Uterus (tissue), 2 donors: ENCODE measurements at regions not wholly inside any gene's neighbourhood (a gene's known extent, or its start where the extent isn't known, plus 50 kb on each side); places are given as distances from the start of the nearest gene placed in this dataset.

Source experiments
- POLR2A ChIP-seq, 2 donors: fragments of 450-650 bp; IDR thresholded peaks; one replicate each; pipeline ENCODE4 v1.6.1; 2016; ENCODE audit warnings: antibody characterized with exemption in 2 of 2, mild to moderate bottlenecking in 1 of 2, moderate library complexity in 1 of 2
- TF ChIP-seq, protein P1 (sequence below), 4 experiments: fragments of 200-600 bp in 2 of 4; fragments of 450-650 bp in 2 of 4; sonication (generic) in 2 of 4; IDR thresholded peaks; one replicate each; pipeline ENCODE4 v1.5.1; 2016 to 2019; ENCODE audit warnings: antibody characterized with exemption in 4 of 4, mild to moderate bottlenecking in 2 of 4, moderate library complexity in 1 of 4

GRCh38 chr10:57890691-57891090 lies 377.0 kb downstream of the IPMK start:
- TF ChIP-seq, protein P1, sequence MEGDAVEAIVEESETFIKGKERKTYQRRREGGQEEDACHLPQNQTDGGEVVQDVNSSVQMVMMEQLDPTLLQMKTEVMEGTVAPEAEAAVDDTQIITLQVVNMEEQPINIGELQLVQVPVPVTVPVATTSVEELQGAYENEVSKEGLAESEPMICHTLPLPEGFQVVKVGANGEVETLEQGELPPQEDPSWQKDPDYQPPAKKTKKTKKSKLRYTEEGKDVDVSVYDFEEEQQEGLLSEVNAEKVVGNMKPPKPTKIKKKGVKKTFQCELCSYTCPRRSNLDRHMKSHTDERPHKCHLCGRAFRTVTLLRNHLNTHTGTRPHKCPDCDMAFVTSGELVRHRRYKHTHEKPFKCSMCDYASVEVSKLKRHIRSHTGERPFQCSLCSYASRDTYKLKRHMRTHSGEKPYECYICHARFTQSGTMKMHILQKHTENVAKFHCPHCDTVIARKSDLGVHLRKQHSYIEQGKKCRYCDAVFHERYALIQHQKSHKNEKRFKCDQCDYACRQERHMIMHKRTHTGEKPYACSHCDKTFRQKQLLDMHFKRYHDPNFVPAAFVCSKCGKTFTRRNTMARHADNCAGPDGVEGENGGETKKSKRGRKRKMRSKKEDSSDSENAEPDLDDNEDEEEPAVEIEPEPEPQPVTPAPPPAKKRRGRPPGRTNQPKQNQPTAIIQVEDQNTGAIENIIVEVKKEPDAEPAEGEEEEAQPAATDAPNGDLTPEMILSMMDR (IDR thresholded peaks at IDR 0.05): no peak
- no peak for TF ChIP-seq POLR2A (IDR thresholded peaks at IDR 0.05)
